RWPE2 (cell line): ENCODE measurements at regions not wholly inside any gene's neighbourhood (a gene's known extent, or its start where the extent isn't known, plus 50 kb on each side); places are given as distances from the start of the nearest gene placed in this dataset.

Source experiments
- ATAC-seq: fragments of 200-7000 bp; cut with Tn5 transposase; 3 replicates; pipeline ENCODE4 v1.9.1; 2021; ENCODE audit warnings: low read depth
- DNase-seq: peaks from one replicate; pipeline ENCODE4 v3.0.0-alpha.2; 2020; ENCODE audit warnings: low spot score
- H3K27ac ChIP-seq: fragments of 450-650 bp; 2 replicates; pipeline ENCODE4 v1.5.1; 2017; ENCODE audit warnings: mild to moderate bottlenecking; ENCODE audit not compliant: poor library complexity, severe bottlenecking
- H3K27me3 ChIP-seq: fragments of 250-450 bp; sonication (Bioruptor Pico); 2 replicates; pipeline ENCODE4 v1.5.1; 2021; ENCODE audit warnings: mild to moderate bottlenecking, moderate library complexity; ENCODE audit not compliant: insufficient read depth, poor library complexity, severe bottlenecking
- H3K36me3 ChIP-seq: fragments of 250-450 bp; sonication (Bioruptor Pico); 2 replicates; pipeline ENCODE4 v1.5.1; 2020; ENCODE audit warnings: low read depth, mild to moderate bottlenecking, moderate library complexity
- H3K4me1 ChIP-seq: fragments of 250-450 bp; sonication (Bioruptor Pico); 2 replicates; pipeline ENCODE4 v1.5.1; 2021; ENCODE audit warnings: mild to moderate bottlenecking, moderate library complexity; ENCODE audit not compliant: insufficient read depth, poor library complexity, severe bottlenecking
- H3K4me3 ChIP-seq: fragments of 250-450 bp; sonication (Bioruptor Pico); 2 replicates; pipeline ENCODE4 v1.5.1; 2021; ENCODE audit warnings: mild to moderate bottlenecking, moderate library complexity; ENCODE audit not compliant: severe bottlenecking
- H3K9me3 ChIP-seq: fragments of 250-450 bp; sonication (Bioruptor Pico); 2 replicates; pipeline ENCODE4 v1.5.1; 2021; ENCODE audit warnings: mild to moderate bottlenecking, moderate library complexity; ENCODE audit not compliant: severe bottlenecking
- TF ChIP-seq, protein P1 (sequence below): fragments of 450-650 bp; IDR thresholded peaks from one replicate; pipeline ENCODE4 v1.5.1; 2017; ENCODE audit warnings: mild to moderate bottlenecking, moderate library complexity; ENCODE audit not compliant: poor library complexity, severe bottlenecking

GRCh38 chr21:23160914-23161313, 2162.7 kb downstream of the NCAM2 start:
- Histone ChIP-seq H3K27me3 (no peaks in the 10 kb centered on the region), H3K4me1 (no peaks in the 10 kb centered on the region), H3K36me3 (no peaks in the 10 kb centered on the region), H3K9me3 (no peaks in the 10 kb centered on the region), H3K27ac (no peak overlapping the region), H3K4me3 (no peak overlapping the region)
- DNase-seq (no peak), ATAC-seq (no peak)
- TF ChIP-seq, protein P1, sequence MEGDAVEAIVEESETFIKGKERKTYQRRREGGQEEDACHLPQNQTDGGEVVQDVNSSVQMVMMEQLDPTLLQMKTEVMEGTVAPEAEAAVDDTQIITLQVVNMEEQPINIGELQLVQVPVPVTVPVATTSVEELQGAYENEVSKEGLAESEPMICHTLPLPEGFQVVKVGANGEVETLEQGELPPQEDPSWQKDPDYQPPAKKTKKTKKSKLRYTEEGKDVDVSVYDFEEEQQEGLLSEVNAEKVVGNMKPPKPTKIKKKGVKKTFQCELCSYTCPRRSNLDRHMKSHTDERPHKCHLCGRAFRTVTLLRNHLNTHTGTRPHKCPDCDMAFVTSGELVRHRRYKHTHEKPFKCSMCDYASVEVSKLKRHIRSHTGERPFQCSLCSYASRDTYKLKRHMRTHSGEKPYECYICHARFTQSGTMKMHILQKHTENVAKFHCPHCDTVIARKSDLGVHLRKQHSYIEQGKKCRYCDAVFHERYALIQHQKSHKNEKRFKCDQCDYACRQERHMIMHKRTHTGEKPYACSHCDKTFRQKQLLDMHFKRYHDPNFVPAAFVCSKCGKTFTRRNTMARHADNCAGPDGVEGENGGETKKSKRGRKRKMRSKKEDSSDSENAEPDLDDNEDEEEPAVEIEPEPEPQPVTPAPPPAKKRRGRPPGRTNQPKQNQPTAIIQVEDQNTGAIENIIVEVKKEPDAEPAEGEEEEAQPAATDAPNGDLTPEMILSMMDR: peak; percentile 32

- no peaks in the 10 kb centered on the region for H3K9me3 ChIP-seq
- TF ChIP-seq, protein P1: no peak
- no peak for DNase-seq
- no peaks in the 10 kb centered on the region for H3K27me3 ChIP-seq
- H3K4me3 ChIP-seq: no peak overlapping the region
- H3K4me1 ChIP-seq: no peaks in the 10 kb centered on the region
- H3K36me3 ChIP-seq: no peaks in the 10 kb centered on the region
- peak; percentile 67; the same call in 2 of the 3 replicates for ATAC-seq
- H3K27ac ChIP-seq: no peak overlapping the region
These were observed 2164.2 kb downstream of the NCAM2 start for GRCh38 chr21:23162198-23162946.
